A549 (cell line): ENCODE measurements at regions not wholly inside any gene's neighbourhood (a gene's known extent, or its start where the extent isn't known, plus 50 kb on each side); places are given as distances from the start of the nearest gene placed in this dataset.

ENCODE experiments used
- ATAC-seq, 2 experiments: fragments of 200-7000 bp in 1 of 2; fragments of >200 bp in 1 of 2; cut with Nextera tagmentation in 1 of 2; cut with Tn5 transposase in 1 of 2; 3 replicates each; pipeline versions ENCODE4 v1.8.0 to v1.9.1; 2018 to 2020; ENCODE audit warnings: mild to moderate bottlenecking in 1 of 2, moderate library complexity in 1 of 2
- CTCF ChIA-PET: fragments of 300-600 bp; sonication (Branson Sonifier 250); formaldehyde crosslinking; extraction: SDS; loops from one replicate; lab custom pipeline; 2021; ENCODE audit warnings: antibody characterized with exemption, inconsistent platforms; lab: Yijun Ruan, JAX
- POLR2A ChIA-PET: fragments of 350-600 bp; formaldehyde crosslinking; extraction: SDS; loops from one replicate; lab custom pipeline; 2021; ENCODE audit warnings: antibody characterized with exemption, inconsistent platforms; lab: Yijun Ruan, JAX
- DNase-seq, 2 experiments: peaks; one replicate each; pipeline versions ENCODE4 v3.0.0 to v3.0.0-alpha.2; 2011 to 2016; ENCODE audit warnings: low read depth in 1 of 2, low spot score in 1 of 2
- FAIRE-seq: peaks from 2 replicates; lab custom pipeline; 2011; peaks lifted over from hg19 to GRCh38; lab: Jason Lieb, UNC
- H3K27ac ChIP-seq, 2 experiments: fragments of >200 bp; sonication (Bioruptor Twin); formaldehyde crosslinking; 3 replicates each; pipeline ENCODE4 v1.5.1; 2016 to 2017
- H3K4me1 ChIP-seq: fragments of >200 bp; sonication (Bioruptor Twin); formaldehyde crosslinking; 3 replicates; pipeline ENCODE4 v1.6.1; 2016
- H3K4me2 ChIP-seq: fragments of >200 bp; sonication (Bioruptor Twin); formaldehyde crosslinking; 3 replicates; pipeline ENCODE4 v1.6.1; 2016
- H3K4me3 ChIP-seq: fragments of >200 bp; sonication (Bioruptor Twin); formaldehyde crosslinking; 3 replicates; pipeline ENCODE4 v1.5.1; 2016
- H3K9me3 ChIP-seq: fragments of >200 bp; sonication (Bioruptor Twin); formaldehyde crosslinking; 3 replicates; pipeline ENCODE4 v1.6.1; 2016
- ATOH8 ChIP-seq: fragments of 250-450 bp; sonication (Bioruptor Pico); IDR thresholded peaks from 2 replicates; pipeline ENCODE4 v1.5.0; 2020; ENCODE audit warnings: low read depth, mild to moderate bottlenecking, moderate library complexity
- BHLHE40 ChIP-seq: IDR thresholded peaks from 2 replicates; pipeline ENCODE4 v1.6.1; 2012; ENCODE audit warnings: low read depth, low read length, inconsistent platforms
- CEBPB ChIP-seq, 2 experiments: fragments of >200 bp in 1 of 2; sonication (Bioruptor Twin) in 1 of 2; formaldehyde crosslinking in 1 of 2; IDR thresholded peaks; 2 replicates each; pipeline ENCODE4 v1.6.1; 2012 to 2016
- CHD2 ChIP-seq: fragments of 150-350 bp; IDR thresholded peaks from 2 replicates; pipeline ENCODE4 v1.6.1; 2014; ENCODE audit warnings: low read length; ENCODE audit not compliant: partially characterized antibody
- CTCF ChIP-seq: fragments of >200 bp; sonication (Bioruptor Twin); formaldehyde crosslinking; IDR thresholded peaks from 3 replicates; pipeline ENCODE4 v1.5.1; 2016
- E2F6 ChIP-seq: IDR thresholded peaks from 2 replicates; pipeline ENCODE4 v1.6.1; 2012; ENCODE audit warnings: low read depth, borderline replicate concordance
- EHMT2 ChIP-seq: fragments of 200-600 bp; sonication (generic); IDR thresholded peaks from 2 replicates; pipeline ENCODE4 v1.6.1; 2016; ENCODE audit warnings: antibody characterized with exemption, low read depth, mild to moderate bottlenecking, moderate library complexity
- FOSL2 ChIP-seq, 2 experiments: fragments of 450-650 bp in 1 of 2; fragments of >200 bp in 1 of 2; sonication (Bioruptor Twin) in 1 of 2; formaldehyde crosslinking; IDR thresholded peaks; 2 replicates each; pipeline versions ENCODE4 v1.5.0 to v1.6.1; 2016 to 2020; ENCODE audit warnings: mild to moderate bottlenecking in 1 of 2, moderate library complexity in 1 of 2
- FOXS1 ChIP-seq: fragments of 250-450 bp; sonication (Bioruptor Pico); IDR thresholded peaks from 2 replicates; pipeline ENCODE4 v1.5.0; 2020; ENCODE audit warnings: mild to moderate bottlenecking, moderate library complexity
- GATA3 ChIP-seq: IDR thresholded peaks from 2 replicates; pipeline ENCODE4 v1.6.1; 2012; ENCODE audit warnings: borderline replicate concordance
- HDAC2 ChIP-seq: fragments of 200-600 bp; sonication (generic); IDR thresholded peaks from 2 replicates; pipeline ENCODE4 v1.6.1; 2016
- HOXA7 ChIP-seq: fragments of 250-450 bp; sonication (Bioruptor Pico); IDR thresholded peaks from 2 replicates; pipeline ENCODE4 v1.5.0; 2020; ENCODE audit warnings: mild to moderate bottlenecking, moderate library complexity
- HOXB13 ChIP-seq: fragments of 250-450 bp; sonication (Bioruptor Pico); IDR thresholded peaks from 2 replicates; pipeline ENCODE4 v1.5.0; 2020; ENCODE audit warnings: low read depth, mild to moderate bottlenecking, moderate library complexity
- HOXB5 ChIP-seq: fragments of 250-450 bp; sonication (Bioruptor Pico); IDR thresholded peaks from 2 replicates; pipeline ENCODE4 v1.5.0; 2020; ENCODE audit warnings: mild to moderate bottlenecking, moderate library complexity
- KDM1A ChIP-seq: fragments of 200-600 bp; sonication (generic); IDR thresholded peaks from 2 replicates; pipeline ENCODE4 v1.6.1; 2016; ENCODE audit warnings: low read depth, mild to moderate bottlenecking
- MAFK ChIP-seq: fragments of 450-650 bp; IDR thresholded peaks from 2 replicates; pipeline ENCODE4 v1.6.1; 2014; ENCODE audit not compliant: partially characterized antibody
- NFE2L2 ChIP-seq: fragments of 150-350 bp; conservative IDR thresholded peaks from 2 replicates; pipeline ENCODE4 v1.6.1; 2014; ENCODE audit warnings: low read length
- PHF8 ChIP-seq: fragments of 200-600 bp; sonication (generic); IDR thresholded peaks from 2 replicates; pipeline ENCODE4 v1.6.1; 2016; ENCODE audit warnings: low read depth, mild to moderate bottlenecking, antibody characterized with exemption, moderate library complexity, borderline replicate concordance
- POLR2A ChIP-seq: IDR thresholded peaks from 2 replicates; pipeline ENCODE4 v1.6.1; 2012; ENCODE audit warnings: mild to moderate bottlenecking, low read length
- RARB ChIP-seq: fragments of 250-450 bp; sonication (Bioruptor Pico); IDR thresholded peaks from 2 replicates; pipeline ENCODE4 v1.8.0; 2021; ENCODE audit warnings: mild to moderate bottlenecking, moderate library complexity
- SMC3 ChIP-seq: fragments of >200 bp; sonication (Bioruptor Twin); formaldehyde crosslinking; IDR thresholded peaks from 3 replicates; pipeline ENCODE4 v1.6.1; 2018; ENCODE audit warnings: inconsistent platforms
- ZC3H11A ChIP-seq: fragments of 450-650 bp; IDR thresholded peaks from 2 replicates; pipeline ENCODE4 v1.6.1; 2014; ENCODE audit warnings: antibody characterized with exemption, mild to moderate bottlenecking
- ZNF302 ChIP-seq: fragments of 250-450 bp; sonication (Bioruptor Pico); IDR thresholded peaks from 2 replicates; pipeline ENCODE4 v1.9.0; 2021; ENCODE audit warnings: inconsistent platforms, mild to moderate bottlenecking, moderate library complexity
- ZSCAN20 ChIP-seq: fragments of 250-450 bp; sonication (Bioruptor Pico); IDR thresholded peaks from 2 replicates; pipeline ENCODE4 v1.8.0; 2022; ENCODE audit warnings: mild to moderate bottlenecking, moderate library complexity
- WGBS: methylation state at CpG from one replicate; pipeline ENCODE4 v1.1.6; 2017; ENCODE audit errors: missing lambda C conversion rate; 5-methylcytosine and 5-hydroxymethylcytosine counted together
- TF ChIP-seq, protein P1 (sequence below): fragments of 450-650 bp; IDR thresholded peaks from 2 replicates; pipeline ENCODE4 v1.6.1; 2014; ENCODE audit warnings: antibody characterized with exemption

DNA sequence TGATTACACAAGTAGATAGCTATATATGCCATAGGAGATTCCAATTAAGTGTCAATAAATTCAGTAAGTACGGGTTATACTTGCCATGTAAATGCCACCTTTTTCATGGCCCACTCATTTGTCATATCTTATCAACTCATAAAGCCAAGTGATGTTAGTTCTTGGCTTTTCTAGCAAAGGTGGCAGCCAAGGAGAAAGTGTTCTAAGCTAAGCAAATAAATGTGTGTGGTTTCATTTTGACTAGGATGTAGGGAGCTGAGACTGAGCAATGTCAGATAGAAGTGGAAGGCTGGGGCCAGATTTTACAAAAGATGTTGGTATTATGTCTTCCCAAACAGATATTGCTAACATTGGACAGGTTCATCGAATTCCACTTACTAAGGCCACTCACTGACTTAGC lies 952.0 kb downstream of the SLC4A3 start:
- H3K4me2 ChIP-seq, result no peak overlapping the region
- H3K4me1 ChIP-seq, result no peaks in the 10 kb centered on the region
- H3K4me3 ChIP-seq, result no peak overlapping the region
- POLR2A ChIA-PET, result no interaction called here
- no peak overlapping the region for H3K27ac ChIP-seq
- H3K9me3 ChIP-seq, result no peaks in the 10 kb centered on the region
- FAIRE-seq, result no peak
- DNase-seq, result no peak
- no peak for ATAC-seq
- TF ChIP-seq HOXB13 (CRISPR knock-in tag), result no peak
- no peak for TF ChIP-seq FOSL2 (IDR thresholded peaks at IDR 0.05)
- TF ChIP-seq FOSL2 (CRISPR knock-in tag; IDR thresholded peaks at IDR 0.05), result no peak
- no peak for TF ChIP-seq ZSCAN20 (CRISPR knock-in tag)
- TF ChIP-seq FOXS1 (CRISPR knock-in tag), result no peak
- TF ChIP-seq CTCF, result no peak
- no peak for TF ChIP-seq BHLHE40
- no peak for TF ChIP-seq HDAC2
- no peak for TF ChIP-seq SMC3
- TF ChIP-seq, protein P1, sequence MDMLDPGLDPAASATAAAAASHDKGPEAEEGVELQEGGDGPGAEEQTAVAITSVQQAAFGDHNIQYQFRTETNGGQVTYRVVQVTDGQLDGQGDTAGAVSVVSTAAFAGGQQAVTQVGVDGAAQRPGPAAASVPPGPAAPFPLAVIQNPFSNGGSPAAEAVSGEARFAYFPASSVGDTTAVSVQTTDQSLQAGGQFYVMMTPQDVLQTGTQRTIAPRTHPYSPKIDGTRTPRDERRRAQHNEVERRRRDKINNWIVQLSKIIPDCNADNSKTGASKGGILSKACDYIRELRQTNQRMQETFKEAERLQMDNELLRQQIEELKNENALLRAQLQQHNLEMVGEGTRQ, result no peak
- TF ChIP-seq POLR2A, result no peak
- TF ChIP-seq CEBPB (IDR thresholded peaks at IDR 0.05), result no peak
- no peak for TF ChIP-seq ATOH8 (CRISPR knock-in tag)
- no peak for TF ChIP-seq RARB (CRISPR knock-in tag)
- TF ChIP-seq MAFK, result no peak
- TF ChIP-seq PHF8, result no peak
- no peak for TF ChIP-seq HOXB5 (CRISPR knock-in tag)
- TF ChIP-seq E2F6, result no peak
- CTCF ChIA-PET, result no interaction called here
- WGBS, result 27% methylated on average over 2 of the region's 2 CpGs

- DNase-seq, result no peak
- no peak overlapping the region for H3K4me3 ChIP-seq
- no peak for TF ChIP-seq RARB (CRISPR knock-in tag)
- TF ChIP-seq, all 56 proteins: peak for 0
- POLR2A ChIA-PET, result no interaction called here
- H3K4me2 ChIP-seq, result no peak overlapping the region
- ATAC-seq (0 out of 6 replicates have a peak, but pooled peaks of 1 of the 2 experiments have one; percentile 40), FAIRE-seq (no peak)
- H3K4me1 ChIP-seq, result no peaks in the 10 kb centered on the region
- H3K9me3 ChIP-seq, result no peaks in the 10 kb centered on the region
- 64% methylated on average over 2 of the region's 2 CpGs for WGBS
- CTCF ChIA-PET, result no interaction called here
- no peak overlapping the region for H3K27ac ChIP-seq
These were observed 952.7 kb downstream of the SLC4A3 start for GRCh38 chr2:220580113-220580512.

GRCh38 chr2:220583725-220584124 lies 956.3 kb downstream of the SLC4A3 start:
- DNase-seq, result no peak
- no peak overlapping the region for H3K27ac ChIP-seq
- CTCF ChIA-PET, result no interaction called here
- FAIRE-seq, result no peak
- no peak for TF ChIP-seq CEBPB (IDR thresholded peaks at IDR 0.05)
- TF ChIP-seq ATOH8 (CRISPR knock-in tag), result no peak
- TF ChIP-seq CHD2, result no peak
- TF ChIP-seq CTCF, result no peak
- TF ChIP-seq FOSL2 (IDR thresholded peaks at IDR 0.05), result no peak
- TF ChIP-seq FOSL2 (CRISPR knock-in tag; IDR thresholded peaks at IDR 0.05), result no peak
- TF ChIP-seq RARB (CRISPR knock-in tag), result no peak
- no peak for TF ChIP-seq ZC3H11A
- no peak for TF ChIP-seq GATA3
- no peak for TF ChIP-seq NFE2L2
- no peak for TF ChIP-seq ZNF302 (CRISPR knock-in tag)
- TF ChIP-seq KDM1A, result no peak
- TF ChIP-seq EHMT2, result no peak
- TF ChIP-seq HOXA7 (CRISPR knock-in tag), result no peak
- ATAC-seq, result no peak
- H3K4me2 ChIP-seq, result no peak overlapping the region
- no peak overlapping the region for H3K4me3 ChIP-seq
- POLR2A ChIA-PET, result interaction anchor here (0.6 kb wide), 1 partner anchor 55 kb away, joined by 9 read pairs; no protein-coding TSS in a partner anchor
- 62% methylated on average over 2 of the region's 2 CpGs for WGBS
- 0 out of 3 replicates have a peak, but pooled peaks cover 5% of the 10 kb centered on the region for H3K4me1 ChIP-seq
- H3K9me3 ChIP-seq, result no peaks in the 10 kb centered on the region
